ENCODE measurements at regions not wholly inside any gene's neighbourhood (a gene's known extent, or its start where the extent isn't known, plus 50 kb on each side); places are given as distances from the start of the nearest gene placed in this dataset.

DNA sequence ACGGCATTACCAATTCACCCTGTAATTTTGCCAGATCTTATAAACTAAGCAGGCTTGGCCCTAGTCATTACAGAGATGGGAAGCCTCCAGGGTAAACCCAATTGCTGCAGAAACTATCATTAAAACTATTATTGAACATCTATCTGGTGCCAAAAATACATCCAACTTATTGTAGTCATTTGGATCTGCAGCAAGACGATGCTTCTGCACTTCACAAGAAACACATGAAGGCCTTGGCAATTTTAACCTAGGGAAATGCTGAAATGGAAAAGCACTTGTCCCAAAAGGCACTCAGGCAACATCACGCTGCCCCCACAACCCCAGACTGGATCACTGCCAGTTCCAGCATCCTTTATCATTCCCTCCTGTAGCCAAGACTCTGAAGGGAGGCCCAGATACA, 85.3 kb upstream of the ACVR2A start:
- no peak for TF ChIP-seq POLR2AphosphoS5 (IDR thresholded peaks at IDR 0.05)
- TF ChIP-seq, protein P1, sequence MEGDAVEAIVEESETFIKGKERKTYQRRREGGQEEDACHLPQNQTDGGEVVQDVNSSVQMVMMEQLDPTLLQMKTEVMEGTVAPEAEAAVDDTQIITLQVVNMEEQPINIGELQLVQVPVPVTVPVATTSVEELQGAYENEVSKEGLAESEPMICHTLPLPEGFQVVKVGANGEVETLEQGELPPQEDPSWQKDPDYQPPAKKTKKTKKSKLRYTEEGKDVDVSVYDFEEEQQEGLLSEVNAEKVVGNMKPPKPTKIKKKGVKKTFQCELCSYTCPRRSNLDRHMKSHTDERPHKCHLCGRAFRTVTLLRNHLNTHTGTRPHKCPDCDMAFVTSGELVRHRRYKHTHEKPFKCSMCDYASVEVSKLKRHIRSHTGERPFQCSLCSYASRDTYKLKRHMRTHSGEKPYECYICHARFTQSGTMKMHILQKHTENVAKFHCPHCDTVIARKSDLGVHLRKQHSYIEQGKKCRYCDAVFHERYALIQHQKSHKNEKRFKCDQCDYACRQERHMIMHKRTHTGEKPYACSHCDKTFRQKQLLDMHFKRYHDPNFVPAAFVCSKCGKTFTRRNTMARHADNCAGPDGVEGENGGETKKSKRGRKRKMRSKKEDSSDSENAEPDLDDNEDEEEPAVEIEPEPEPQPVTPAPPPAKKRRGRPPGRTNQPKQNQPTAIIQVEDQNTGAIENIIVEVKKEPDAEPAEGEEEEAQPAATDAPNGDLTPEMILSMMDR (IDR thresholded peaks at IDR 0.05) = no peak
- no peak for TF ChIP-seq POLR2A (IDR thresholded peaks at IDR 0.05)
- TF ChIP-seq EP300 (IDR thresholded peaks at IDR 0.05) = no peak

All from suprapubic skin (tissue), 4 donors.